ENCODE measurements at regions not wholly inside any gene's neighbourhood (a gene's known extent, or its start where the extent isn't known, plus 50 kb on each side); places are given as distances from the start of the nearest gene placed in this dataset.

- Histone ChIP-seq H3K4me1 (ENCODE audit: control insufficient read depth in 1 of 2, low read depth in 2 of 2) (no peaks in the 10 kb centered on the region), H3K9me3 (no peaks in the 10 kb centered on the region), H3K27me3 (replicated peaks; ENCODE audit: insufficient read depth) (no peaks in the 10 kb centered on the region), H3K36me3 (no peaks in the 10 kb centered on the region), H3K27ac (no peak overlapping the region), H3K4me3 (no peak overlapping the region)
- DNase-seq (ENCODE audit: low spot score) (no peak), ATAC-seq (ENCODE audit: insufficient number of reproducible peaks, low FRiP score, low read depth) (no peak)
- no peak for TF ChIP-seq CTCF (IDR thresholded peaks at IDR 0.05)
These were observed 105.3 kb upstream of the AMN1 start for GRCh38 chr12:31834150-31834549.

GRCh38 chr12:31832740-31833729 lies 104.2 kb upstream of the AMN1 start:
- TF ChIP-seq CTCF (IDR thresholded peaks at IDR 0.05), result no peak
- H3K27ac ChIP-seq, result no peak overlapping the region

DNA sequence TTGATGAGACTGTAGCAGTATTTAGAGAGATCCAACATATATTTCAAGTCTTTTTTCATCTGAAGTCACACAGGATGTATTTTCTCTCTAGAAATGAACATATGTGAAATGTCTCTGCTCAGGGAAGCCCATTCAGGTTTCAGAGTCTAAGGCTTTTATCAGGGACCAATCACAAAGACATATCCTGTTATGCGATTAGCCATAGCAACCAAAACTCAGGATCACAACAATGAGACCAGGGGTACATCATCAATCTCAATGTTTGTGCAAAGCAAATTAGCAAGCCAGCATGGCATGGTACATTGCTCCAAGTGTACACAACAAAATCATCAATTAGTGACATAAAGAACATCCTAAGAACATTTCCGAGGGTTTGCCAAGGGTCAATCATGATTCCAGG lies 99.2 kb upstream of the AMN1 start:
- H3K9me3 ChIP-seq, result peaks cover 7% of the 10 kb centered on the region
- no peak overlapping the region for H3K27ac ChIP-seq
- ATAC-seq (ENCODE audit: insufficient number of reproducible peaks, low FRiP score, low read depth) (no peak), DNase-seq (ENCODE audit: low spot score) (no peak)
- no peaks in the 10 kb centered on the region for H3K4me1 ChIP-seq (ENCODE audit: control insufficient read depth in 1 of 2, low read depth in 2 of 2)
- H3K27me3 ChIP-seq (replicated peaks; ENCODE audit: insufficient read depth), result no peaks in the 10 kb centered on the region
- H3K36me3 ChIP-seq, result no peaks in the 10 kb centered on the region
- no peak overlapping the region for H3K4me3 ChIP-seq
- TF ChIP-seq CTCF (IDR thresholded peaks at IDR 0.05), result no peak

More at GRCh38 chr12:31832740-31833729, 104.2 kb upstream of the AMN1 start:
- Histone ChIP-seq H3K27me3 (replicated peaks; ENCODE audit: insufficient read depth) (no peaks in the 10 kb centered on the region), H3K4me1 (ENCODE audit: control insufficient read depth in 1 of 2, low read depth in 2 of 2) (no peaks in the 10 kb centered on the region), H3K9me3 (no peaks in the 10 kb centered on the region), H3K36me3 (no peaks in the 10 kb centered on the region), H3K4me3 (no peak overlapping the region)
- DNase-seq (ENCODE audit: low spot score), result no peak
- ATAC-seq (ENCODE audit: insufficient number of reproducible peaks, low FRiP score, low read depth), result no peak

DNA sequence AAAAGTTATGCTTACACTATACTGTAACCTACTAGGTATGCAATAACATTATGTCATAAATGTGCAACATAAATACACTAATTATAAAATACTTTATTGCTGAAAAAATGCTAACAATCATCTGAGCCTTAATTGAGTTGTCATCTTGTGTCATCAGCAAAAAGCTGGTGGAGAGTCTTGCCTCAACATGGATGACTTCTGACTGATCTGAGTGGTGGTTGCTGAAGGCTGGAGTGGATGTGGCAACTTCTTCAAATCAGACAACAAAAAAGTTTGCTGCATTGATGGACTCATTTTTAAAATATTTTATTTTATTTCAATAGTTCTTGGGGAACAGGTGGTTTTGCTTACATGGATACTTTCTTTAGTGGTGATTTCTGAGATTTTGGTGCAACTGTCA lies 93.9 kb upstream of the AMN1 start:
- no peak for TF ChIP-seq CTCF (IDR thresholded peaks at IDR 0.05)
- Histone ChIP-seq H3K36me3 (no peaks in the 10 kb centered on the region), H3K4me1 (ENCODE audit: control insufficient read depth in 1 of 2, low read depth in 2 of 2) (no peaks in the 10 kb centered on the region), H3K4me3 (no peak overlapping the region), H3K9me3 (peaks cover 7% of the 10 kb centered on the region), H3K27ac (no peak overlapping the region), H3K27me3 (replicated peaks; ENCODE audit: insufficient read depth) (no peaks in the 10 kb centered on the region)
- ATAC-seq (ENCODE audit: insufficient number of reproducible peaks, low FRiP score, low read depth) (no peak), DNase-seq (ENCODE audit: low spot score) (no peak)

DNA sequence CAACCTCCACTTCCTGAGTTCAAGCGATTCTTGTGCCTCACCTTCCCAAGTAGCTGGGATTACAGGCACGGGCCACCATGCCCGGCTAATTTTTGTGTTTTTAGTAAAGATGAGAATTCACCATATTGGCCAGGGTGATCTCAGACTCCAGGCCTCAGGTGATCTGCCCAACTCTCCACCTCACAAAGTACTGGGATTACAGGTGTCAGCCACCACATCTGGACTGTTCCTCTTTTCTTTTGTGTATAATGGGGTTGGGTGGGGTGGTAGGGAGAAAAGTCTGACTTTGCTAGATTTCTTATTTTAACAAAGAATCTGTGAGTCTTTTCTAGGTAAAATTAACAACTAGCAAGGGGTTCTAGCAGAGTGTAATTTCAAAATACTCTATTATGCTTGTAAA lies 92.7 kb upstream of the AMN1 start:
- no peak for TF ChIP-seq CTCF (IDR thresholded peaks at IDR 0.05)
- Histone ChIP-seq H3K4me1 (ENCODE audit: control insufficient read depth in 1 of 2, low read depth in 2 of 2) (no peaks in the 10 kb centered on the region), H3K36me3 (no peaks in the 10 kb centered on the region), H3K27me3 (replicated peaks; ENCODE audit: insufficient read depth) (no peaks in the 10 kb centered on the region), H3K4me3 (no peak overlapping the region), H3K27ac (no peak overlapping the region), H3K9me3 (peaks cover 7% of the 10 kb centered on the region)
- DNase-seq (ENCODE audit: low spot score) (no peak), ATAC-seq (ENCODE audit: insufficient number of reproducible peaks, low FRiP score, low read depth) (no peak)
